GDM1 (cell line): ENCODE measurements at regions not wholly inside any gene's neighbourhood (a gene's known extent, or its start where the extent isn't known, plus 50 kb on each side); places are given as distances from the start of the nearest gene placed in this dataset.

Experiments
- DNase-seq: peaks from one replicate; lab custom pipeline; 2025; lab: John Stamatoyannopoulos, UW

- DNase-seq, result no peak
Observed at GRCh38 chr15:39429898-39430357, 151.0 kb upstream of the THBS1 start.

DNA sequence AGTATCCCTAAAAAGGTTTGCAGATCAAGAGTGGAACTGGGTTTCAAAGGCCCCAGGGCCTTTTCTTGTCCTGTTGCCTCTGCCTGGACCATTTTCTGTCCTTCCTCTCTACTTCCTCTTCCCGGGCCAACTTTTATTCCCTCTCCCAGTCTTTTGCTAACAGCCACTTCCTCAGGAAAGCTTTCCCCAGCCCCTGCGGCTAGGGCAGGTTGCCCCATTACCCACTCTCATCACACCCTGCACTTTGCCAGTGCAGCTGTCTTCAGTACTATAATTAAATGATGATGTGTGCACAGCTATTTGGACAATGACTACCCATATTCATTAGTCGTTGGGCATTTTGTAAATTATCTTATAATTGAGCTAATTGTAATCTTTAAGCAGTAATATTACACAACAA lies 150.5 kb upstream of the THBS1 start:
- no peak for DNase-seq

DNA sequence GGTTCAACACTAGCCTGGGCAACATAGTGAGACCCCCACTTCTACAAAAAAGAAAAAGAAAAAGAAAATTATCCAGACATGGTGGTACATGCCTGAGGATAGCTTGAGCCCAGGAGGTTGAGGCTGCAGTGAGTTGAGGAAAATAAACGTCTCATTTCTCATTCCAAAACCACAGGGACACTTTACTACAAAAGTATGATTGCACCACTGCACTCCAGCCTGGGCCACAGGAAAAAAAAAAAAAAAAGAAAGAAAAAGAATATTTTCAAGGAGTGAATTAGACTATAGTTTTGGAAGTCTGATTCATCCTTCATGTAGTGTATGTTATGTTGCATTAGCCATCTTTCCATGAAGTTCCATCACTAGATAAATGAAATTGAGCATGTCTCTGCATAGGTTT lies 149.5 kb upstream of the THBS1 start:
- DNase-seq, result no peak

- no peak for DNase-seq
Observed at GRCh38 chr15:39432026-39432425, 148.9 kb upstream of the THBS1 start.

DNA sequence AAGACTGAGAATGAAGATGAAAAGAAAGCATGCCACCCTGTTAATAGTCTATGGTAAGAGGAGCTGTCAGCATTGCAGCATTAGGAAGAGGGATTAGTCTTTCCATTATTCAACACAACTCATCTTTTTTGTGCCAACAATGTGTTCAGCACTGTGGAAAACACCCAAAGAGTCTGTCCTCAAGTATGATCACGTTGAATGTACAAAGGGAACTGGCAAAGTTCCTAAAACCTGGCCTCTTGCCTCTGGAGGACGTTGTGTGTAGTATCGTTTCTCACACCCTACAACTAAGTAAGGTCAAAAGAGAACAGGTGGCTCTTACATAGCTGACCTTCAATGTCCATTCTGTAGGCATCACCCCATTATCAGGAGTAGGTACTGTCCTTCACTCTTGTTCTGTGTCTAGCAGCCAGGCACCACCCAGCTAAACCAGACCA lies 147.9 kb upstream of the THBS1 start:
- DNase-seq, result no peak

GRCh38 chr15:39433376-39433775 lies 147.5 kb upstream of the THBS1 start:
- DNase-seq, result peak; percentile 47

DNA sequence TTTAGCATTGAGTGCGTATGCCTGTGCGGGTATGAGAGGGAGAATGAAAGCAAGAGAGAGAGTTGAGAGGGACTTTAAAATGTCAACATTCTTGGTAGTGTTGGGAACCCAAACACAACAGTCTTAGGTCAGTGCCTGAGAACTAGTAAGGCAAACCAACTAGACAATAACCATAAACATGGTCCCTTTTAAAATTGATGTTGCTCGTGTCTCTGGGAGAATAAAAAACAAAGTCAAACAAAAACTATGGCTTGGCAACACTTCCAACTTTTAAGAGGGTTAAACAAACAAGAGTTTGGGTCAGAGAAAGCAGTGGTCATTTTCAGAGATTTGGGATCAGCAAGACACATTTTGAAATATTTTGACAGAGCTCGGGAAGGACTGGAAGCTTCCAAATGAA lies 146.7 kb upstream of the THBS1 start:
- DNase-seq, result no peak

- no peak for DNase-seq
Observed at GRCh38 chr15:39434751-39435238, 146.1 kb upstream of the THBS1 start.

GRCh38 chr15:39435244-39435643 lies 145.6 kb upstream of the THBS1 start:
- DNase-seq, result no peak

DNA sequence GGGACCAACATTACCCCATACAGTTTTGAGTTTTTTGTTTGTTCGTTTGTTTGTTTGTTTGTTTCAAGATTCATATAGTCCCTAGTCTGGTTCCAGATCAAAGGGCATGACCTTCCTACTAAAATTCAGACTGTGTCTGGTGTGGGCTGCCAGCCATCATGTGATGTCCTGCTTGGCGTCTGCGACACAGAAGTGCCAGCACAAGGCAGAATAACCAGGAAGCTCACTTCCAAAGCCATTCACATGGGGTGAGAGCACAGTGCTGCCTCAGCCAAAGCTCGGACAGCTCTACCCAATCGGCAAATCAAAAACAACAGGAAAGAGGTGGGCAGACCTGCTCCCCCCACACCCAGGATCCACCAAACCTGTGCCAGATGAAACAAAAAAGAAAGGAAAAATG lies 142.6 kb upstream of the THBS1 start:
- no peak for DNase-seq

DNA sequence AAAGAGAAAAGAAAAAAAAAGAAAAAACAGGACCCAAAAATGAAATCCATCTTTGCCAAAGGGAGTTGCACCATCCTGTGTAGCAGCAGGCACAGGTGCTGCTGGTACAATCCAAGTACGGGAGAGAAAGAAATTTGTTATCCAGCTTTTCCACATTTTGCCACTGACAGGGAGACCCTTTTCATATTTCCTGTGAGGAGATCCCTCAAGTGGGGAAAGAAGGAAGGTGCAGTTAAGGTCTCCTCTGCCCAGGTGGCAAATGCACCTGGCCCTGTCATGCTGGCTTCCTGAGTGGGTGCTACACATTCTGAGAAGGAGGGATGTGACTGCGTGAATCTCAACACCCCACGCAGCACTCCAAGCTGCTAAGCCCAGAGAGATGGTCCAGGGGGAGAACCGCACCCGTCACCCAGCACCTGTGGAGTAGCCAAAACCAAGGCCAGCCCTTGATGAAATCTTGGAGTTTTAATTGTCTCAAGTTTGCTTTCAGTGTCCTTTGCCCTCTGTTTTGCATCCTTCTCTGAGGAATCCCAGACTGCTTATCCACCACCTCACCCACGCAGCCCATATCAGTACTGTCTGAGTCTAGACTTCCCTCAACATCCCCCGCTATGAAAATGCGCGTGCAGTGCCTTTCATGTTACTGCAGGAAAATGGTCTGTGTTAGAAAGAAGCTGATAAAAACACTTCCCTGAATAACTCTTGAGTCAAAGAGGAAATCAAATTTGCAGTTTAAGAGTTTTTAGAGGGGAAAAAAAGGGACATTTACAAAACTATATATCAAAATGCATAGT lies 141.9 kb upstream of the THBS1 start:
- DNase-seq, result peak; percentile 1

GRCh38 chr15:39442898-39443297 lies 138.0 kb upstream of the THBS1 start:
- DNase-seq, result no peak

GRCh38 chr15:39443659-39444219 lies 137.1 kb upstream of the THBS1 start:
- DNase-seq, result no peak

DNA sequence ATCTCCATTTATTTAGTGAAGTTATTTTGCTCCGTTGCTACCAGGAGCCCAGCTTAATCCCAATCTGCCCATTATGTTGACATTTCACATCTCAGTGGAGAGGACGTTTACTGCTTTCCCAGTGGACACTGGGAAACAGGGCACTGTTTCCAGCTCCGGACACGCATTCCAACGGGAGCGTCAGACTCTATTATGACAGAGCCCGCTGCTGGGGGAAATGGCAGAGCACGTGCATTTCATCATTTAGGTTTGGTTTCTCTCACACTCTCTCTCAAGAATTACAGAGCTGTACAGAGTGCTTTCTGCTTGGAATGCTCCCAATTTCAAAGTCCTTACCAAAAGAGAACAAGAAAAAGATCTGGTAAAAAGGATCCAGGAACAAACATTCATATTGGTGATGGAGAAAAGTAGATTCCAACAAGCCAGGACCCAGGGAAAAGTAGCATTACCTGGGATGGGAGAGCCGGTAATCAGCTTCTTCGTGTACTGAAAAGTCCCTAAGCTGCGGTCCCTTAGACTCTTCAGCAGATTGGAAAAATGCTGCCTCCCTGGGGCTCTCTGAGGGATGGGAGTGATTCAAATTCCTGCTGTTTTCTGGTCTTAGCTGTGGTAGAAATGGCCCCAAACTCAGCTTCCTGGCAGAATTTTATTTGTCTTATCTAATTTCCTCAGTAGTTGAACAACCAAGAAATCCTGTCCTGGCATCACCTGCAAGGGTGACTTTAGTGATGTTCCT lies 136.0 kb upstream of the THBS1 start:
- no peak for DNase-seq

GRCh38 chr15:39445931-39446330 lies 134.9 kb upstream of the THBS1 start:
- DNase-seq, result no peak

DNA sequence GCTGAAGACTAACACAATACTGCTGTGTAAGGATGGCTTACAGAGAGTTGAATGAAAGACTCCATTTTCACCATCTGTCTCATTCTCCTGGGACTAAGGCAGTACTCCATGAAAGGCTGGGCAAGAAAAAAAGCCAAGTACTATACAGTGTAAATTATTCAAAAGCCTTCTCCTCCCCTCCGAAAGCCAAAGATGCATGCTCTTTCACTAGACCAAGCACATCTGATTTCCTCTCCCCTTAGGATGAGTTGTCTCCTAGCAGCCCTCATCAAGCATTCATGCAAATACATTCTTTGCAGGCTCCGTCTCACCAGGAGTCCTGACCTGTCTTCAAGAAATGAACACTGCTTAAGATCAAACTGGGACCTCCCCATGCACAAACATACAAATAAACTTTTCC lies 133.5 kb upstream of the THBS1 start:
- no peak for DNase-seq

GRCh38 chr15:39447881-39448280 lies 133.0 kb upstream of the THBS1 start:
- no peak for DNase-seq

DNA sequence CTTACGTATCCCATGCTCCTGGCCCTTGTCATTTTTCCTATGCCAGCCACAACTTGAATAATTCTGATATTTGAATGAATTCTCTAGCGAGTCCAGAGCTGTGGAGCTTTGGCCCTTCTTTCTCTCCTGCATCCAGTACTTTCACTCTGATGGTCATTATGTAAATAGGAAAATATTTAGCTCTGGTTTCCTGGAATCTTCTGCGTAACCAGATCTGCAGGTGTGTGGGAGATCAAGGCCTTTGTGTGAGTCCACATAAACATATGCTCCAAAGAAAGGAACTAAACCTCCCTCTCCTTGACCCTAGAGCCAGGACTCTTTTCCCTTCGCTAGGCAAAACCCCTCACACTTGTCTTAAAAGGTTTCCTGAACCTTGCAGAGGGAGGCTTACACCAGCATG lies 132.5 kb upstream of the THBS1 start:
- DNase-seq, result no peak

DNA sequence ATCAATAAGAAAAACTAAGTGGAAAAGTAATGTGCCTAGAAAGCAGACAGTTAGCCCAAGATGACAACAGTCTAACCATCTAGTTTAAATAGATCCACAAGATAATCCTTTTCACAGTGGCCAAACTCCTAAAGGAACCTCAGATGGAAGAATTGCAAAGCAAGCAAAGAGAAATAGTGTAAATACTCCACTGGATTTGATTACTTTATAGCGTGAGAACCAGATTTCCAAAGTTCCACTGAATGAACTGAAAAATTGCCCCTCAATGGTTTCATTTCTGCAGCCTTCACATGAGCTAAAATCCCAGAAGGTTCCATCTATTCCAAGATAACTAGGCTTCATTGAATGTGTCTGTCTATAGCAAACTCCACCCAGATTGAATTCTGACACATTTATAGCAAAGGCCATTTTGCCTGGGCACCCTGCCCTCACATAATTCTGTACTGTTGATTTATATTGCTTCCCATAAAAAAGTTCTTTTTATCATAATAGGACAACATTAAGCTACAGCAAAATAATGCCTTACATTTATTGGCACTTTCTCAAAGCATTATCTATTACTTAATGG lies 129.7 kb upstream of the THBS1 start:
- DNase-seq, result no peak

- no peak for DNase-seq
Observed at GRCh38 chr15:39451871-39452270, 129.0 kb upstream of the THBS1 start.

DNA sequence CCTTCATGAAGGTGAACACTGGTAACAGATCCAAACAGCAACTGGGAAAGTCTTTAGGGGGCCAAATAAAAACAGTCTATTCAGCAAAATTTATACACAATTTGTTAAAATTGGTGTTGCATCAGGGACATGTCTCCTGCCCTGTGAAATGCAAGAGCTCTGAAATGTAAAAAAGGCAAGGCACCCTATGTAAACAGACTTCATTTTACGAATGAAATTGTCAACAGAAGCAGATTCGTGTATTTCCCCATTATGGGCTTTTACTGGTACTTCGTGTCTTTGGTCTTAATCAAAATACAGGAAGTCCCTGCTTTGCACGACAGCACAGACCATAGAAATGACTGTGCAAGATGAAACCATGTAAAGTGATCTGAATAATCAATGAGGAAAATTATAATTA lies 127.3 kb upstream of the THBS1 start:
- peak; percentile 35 for DNase-seq

DNA sequence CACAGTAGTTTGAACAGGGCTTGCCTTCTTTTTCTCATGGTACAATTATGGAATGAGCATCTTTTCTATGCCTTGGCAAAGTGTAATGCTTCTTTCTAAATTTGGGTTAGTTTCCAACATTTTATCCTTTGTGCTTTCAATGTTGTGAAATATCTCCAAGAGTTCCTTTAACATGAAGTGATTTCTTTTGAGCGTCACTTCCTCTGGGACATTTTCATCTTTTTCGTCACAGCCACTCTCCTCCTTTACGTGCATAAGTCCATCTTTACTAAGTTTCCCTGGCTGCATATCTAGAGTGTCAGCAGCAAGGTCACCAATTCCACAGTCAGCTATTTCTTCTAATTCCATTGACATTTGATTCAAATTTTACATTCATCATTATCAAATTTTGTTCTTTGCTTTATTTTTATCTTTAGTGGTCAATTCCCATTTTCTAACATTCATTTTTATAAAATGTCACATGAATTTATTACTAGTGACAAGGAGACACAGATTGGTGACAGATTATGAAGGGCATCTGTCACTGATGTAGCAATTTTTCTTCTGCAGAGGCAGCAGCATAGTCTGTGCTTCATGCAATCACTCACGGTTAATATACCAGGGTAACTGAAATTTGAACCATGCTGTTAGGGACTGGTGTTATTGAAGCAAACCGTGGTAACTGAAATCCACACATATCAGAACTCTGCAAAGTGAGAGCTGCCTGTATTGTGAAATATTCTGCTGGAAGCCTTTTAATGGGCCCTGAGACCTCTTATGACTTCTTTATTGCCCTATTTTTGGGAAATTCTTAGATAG lies 126.5 kb upstream of the THBS1 start:
- DNase-seq, result no peak
